HEK293 (cell line): ENCODE measurements at regions not wholly inside any gene's neighbourhood (a gene's known extent, or its start where the extent isn't known, plus 50 kb on each side); places are given as distances from the start of the nearest gene placed in this dataset.

ENCODE experiments used
- CTCF ChIP-seq: fragments of 450-650 bp; formaldehyde crosslinking; IDR thresholded peaks from 2 replicates; pipeline ENCODE4 v1.5.1; 2016; ENCODE audit warnings: missing biosample characterization, missing genetic modification characterization
- REST ChIP-seq: fragments of 450-650 bp; formaldehyde crosslinking; IDR thresholded peaks from 2 replicates; pipeline ENCODE4 v1.5.1; 2016; ENCODE audit warnings: missing biosample characterization, missing genetic modification characterization
- ZBTB11 ChIP-seq: fragments of 450-650 bp; formaldehyde crosslinking; conservative IDR thresholded peaks from 2 replicates; pipeline ENCODE4 v1.5.1; 2016; ENCODE audit warnings: low read depth, missing biosample characterization, missing genetic modification characterization
- ZNF140 ChIP-seq: fragments of 450-650 bp; formaldehyde crosslinking; IDR thresholded peaks from 2 replicates; pipeline ENCODE4 v1.5.1; 2016; ENCODE audit warnings: missing biosample characterization, missing genetic modification characterization
- ZNF521 ChIP-seq: fragments of 450-650 bp; formaldehyde crosslinking; IDR thresholded peaks from 2 replicates; pipeline ENCODE4 v1.5.1; 2017; ENCODE audit warnings: missing biosample characterization, mild to moderate bottlenecking, missing genetic modification characterization
- ZNF544 ChIP-seq: fragments of 450-650 bp; formaldehyde crosslinking; IDR thresholded peaks from 2 replicates; pipeline ENCODE4 v1.5.0; 2017; ENCODE audit warnings: missing biosample characterization, missing genetic modification characterization
- ZNF792 ChIP-seq: fragments of 450-650 bp; formaldehyde crosslinking; IDR thresholded peaks from 2 replicates; pipeline ENCODE4 v1.5.1; 2016; ENCODE audit warnings: missing biosample characterization, missing genetic modification characterization

DNA sequence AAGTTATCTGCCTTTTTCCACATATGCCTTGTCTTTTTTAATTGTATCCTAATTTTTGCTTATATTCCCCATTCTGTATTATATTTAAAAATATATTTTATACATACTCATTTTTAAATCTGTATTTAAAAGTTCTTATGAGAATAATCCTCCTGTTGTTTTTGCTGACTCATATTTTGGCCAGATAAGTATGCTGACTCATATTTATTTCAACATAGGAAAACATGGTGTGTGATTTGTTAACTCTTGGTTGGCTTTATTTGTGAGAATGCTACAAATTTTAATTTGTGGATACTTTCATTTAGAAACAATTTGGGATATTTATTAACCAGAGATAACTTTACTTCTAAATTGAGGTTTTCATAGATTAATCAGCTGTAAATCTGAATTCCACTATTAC, 587.7 kb downstream of the CPS1 start:
- TF ChIP-seq ZNF521 (tag by site-specific recombination) (no peak), CTCF (tag by site-specific recombination) (no peak), ZNF544 (no peak), ZBTB11 (tag by site-specific recombination) (no peak), ZNF792 (tag by site-specific recombination) (no peak), REST (tag by site-specific recombination) (no peak), ZNF140 (tag by site-specific recombination) (no peak)
